ENCODE measurements at regions not wholly inside any gene's neighbourhood (a gene's known extent, or its start where the extent isn't known, plus 50 kb on each side); places are given as distances from the start of the nearest gene placed in this dataset.

DNA sequence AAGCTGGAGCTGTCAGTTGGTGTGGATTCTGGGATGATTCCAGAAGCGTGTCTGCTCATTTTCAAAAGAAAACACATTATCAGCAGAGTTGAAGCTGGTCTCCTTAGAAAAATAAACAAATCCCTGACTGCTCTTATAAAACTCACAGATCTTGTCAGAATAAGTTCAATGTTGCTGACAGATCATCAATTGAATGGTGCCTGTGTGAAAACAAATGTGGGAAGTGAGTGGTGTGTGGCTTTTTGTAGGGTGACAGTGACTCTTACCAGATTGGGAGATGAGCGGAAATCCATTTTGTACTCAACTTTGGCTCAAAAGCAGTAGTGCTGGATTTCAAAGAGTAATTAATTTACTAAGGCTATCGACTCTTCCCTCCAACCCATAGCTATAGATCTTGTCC, 807.8 kb downstream of the RAPGEF2 start:
- no peak for TF ChIP-seq EZH2 (IDR thresholded peaks at IDR 0.05)
- TF ChIP-seq FOXP2 (optimal IDR thresholded peaks at IDR 0.05; ENCODE audit: control extremely low read depth, extremely low read length, insufficient read depth): no peak
